GM21360 (cell line): ENCODE measurements at regions not wholly inside any gene's neighbourhood (a gene's known extent, or its start where the extent isn't known, plus 50 kb on each side); places are given as distances from the start of the nearest gene placed in this dataset.

ENCODE experiments used
- ATAC-seq: cut with Tn5 transposase; IDR thresholded peaks from one replicate; pipeline ENCODE4 v1.9.1; 2021; ENCODE audit warnings: mild to moderate bottlenecking, moderate library complexity; ENCODE audit not compliant: unreplicated experiment

GRCh38 chr1:71269179-71269578 lies 188.3 kb upstream of the ZRANB2 start:
- ATAC-seq = no peak

GRCh38 chr1:71267220-71267619 lies 186.4 kb upstream of the ZRANB2 start:
- no peak for ATAC-seq

- ATAC-seq = no peak
Observed at GRCh38 chr1:71264039-71264438, 183.2 kb upstream of the ZRANB2 start.

GRCh38 chr1:71262970-71263369 lies 182.1 kb upstream of the ZRANB2 start:
- no peak for ATAC-seq

GRCh38 chr1:71252900-71253299 lies 172.1 kb upstream of the ZRANB2 start:
- no peak for ATAC-seq

GRCh38 chr1:71245246-71245645 lies 164.4 kb upstream of the ZRANB2 start:
- no peak for ATAC-seq

GRCh38 chr1:71242239-71242638 lies 161.4 kb upstream of the ZRANB2 start:
- no peak for ATAC-seq

- no peak for ATAC-seq
Observed at GRCh38 chr1:71240656-71241055, 159.8 kb upstream of the ZRANB2 start.

- no peak for ATAC-seq
Observed at GRCh38 chr1:71236503-71236902, 155.7 kb upstream of the ZRANB2 start.

GRCh38 chr1:71233645-71234044 lies 152.8 kb upstream of the ZRANB2 start:
- ATAC-seq = no peak

GRCh38 chr1:71232786-71233185 lies 152.0 kb upstream of the ZRANB2 start:
- no peak for ATAC-seq

GRCh38 chr1:71232166-71232763 lies 151.4 kb upstream of the ZRANB2 start:
- ATAC-seq = no peak

- no peak for ATAC-seq
Observed at GRCh38 chr1:71231751-71232150, 150.9 kb upstream of the ZRANB2 start.

- no peak for ATAC-seq
Observed at GRCh38 chr1:71228742-71229365, 148.0 kb upstream of the ZRANB2 start.

GRCh38 chr1:71228241-71228640 lies 147.4 kb upstream of the ZRANB2 start:
- no peak for ATAC-seq

- no peak for ATAC-seq
Observed at GRCh38 chr1:71224741-71225377, 144.0 kb upstream of the ZRANB2 start.

- ATAC-seq = no peak
Observed at GRCh38 chr1:71223641-71224340, 143.0 kb upstream of the ZRANB2 start.

- no peak for ATAC-seq
Observed at GRCh38 chr1:71222668-71223067, 141.8 kb upstream of the ZRANB2 start.

- ATAC-seq = no peak
Observed at GRCh38 chr1:71210718-71211117, 129.9 kb upstream of the ZRANB2 start.

- ATAC-seq = no peak
Observed at GRCh38 chr1:71203241-71203640, 122.4 kb upstream of the ZRANB2 start.

GRCh38 chr1:71200503-71200902 lies 119.7 kb upstream of the ZRANB2 start:
- no peak for ATAC-seq

GRCh38 chr1:71196685-71197084 lies 115.8 kb upstream of the ZRANB2 start:
- no peak for ATAC-seq
